GM12878 (cell line): ENCODE measurements at regions not wholly inside any gene's neighbourhood (a gene's known extent, or its start where the extent isn't known, plus 50 kb on each side); places are given as distances from the start of the nearest gene placed in this dataset.

ENCODE experiments used
- ATAC-seq: fragments of 200-7000 bp; cut with Tn5 transposase; 3 replicates; pipeline ENCODE4 v1.9.1; 2020; ENCODE audit warnings: mild to moderate bottlenecking, moderate library complexity
- BruUV-seq: library from RNA; stranded (reverse); fragments of 400-500 nt; replicated peaks from 2 replicates; lab custom pipeline; 2021; lab: Mats Ljungman, UMichigan
- CTCF ChIA-PET: fragments of 300-600 bp; sonication (Branson Sonifier 250); formaldehyde crosslinking; extraction: SDS; loops from one replicate; lab custom pipeline; 2021; ENCODE audit warnings: inconsistent platforms; lab: Yijun Ruan, JAX
- POLR2A ChIA-PET: fragments of 350-600 bp; formaldehyde crosslinking; extraction: SDS; loops from one replicate; lab custom pipeline; 2021; ENCODE audit warnings: inconsistent platforms; lab: Charles Lee
- RAD21 ChIA-PET: fragments of 300-600 bp; sonication (Branson Sonifier 250); formaldehyde crosslinking; loops from one replicate; lab custom pipeline; 2023; ENCODE audit warnings: antibody characterized with exemption; ENCODE audit not compliant: unreplicated experiment; lab: Charles Lee
- SMC1A ChIA-PET: fragments of 300-600 bp; sonication (Branson Sonifier 250); formaldehyde crosslinking; loops from one replicate; lab custom pipeline; 2023; ENCODE audit not compliant: unreplicated experiment, uncharacterized antibody; lab: Charles Lee
- DNase-seq: peaks from one replicate; pipeline ENCODE4 v3.0.0-alpha.2; 2011; ENCODE audit warnings: low read depth, low spot score
- FAIRE-seq: peaks from 3 replicates; lab custom pipeline; 2011; peaks lifted over from hg19 to GRCh38; lab: Jason Lieb, UNC
- H2AFZ ChIP-seq: 2 replicates; pipeline ENCODE4 v1.6.0; 2011; ENCODE audit warnings: low read depth, low read length, control low read depth; ENCODE audit not compliant: control insufficient read depth
- H3K27ac ChIP-seq: 2 replicates; pipeline ENCODE4 v1.5.1; 2011; ENCODE audit warnings: control low read depth; ENCODE audit not compliant: control insufficient read depth, insufficient read depth
- H3K27me3 ChIP-seq, 2 experiments: replicated peaks in 1 of 2; 2 replicates each; pipeline versions ENCODE4 v1.6.0 to v1.6.1; 2011; ENCODE audit warnings: low read length in 1 of 2; ENCODE audit not compliant: control insufficient read depth in 2 of 2, insufficient read depth in 2 of 2
- H3K36me3 ChIP-seq, 2 experiments: 2 replicates each; pipeline ENCODE4 v1.5.1; 2011; ENCODE audit warnings: low read length in 1 of 2; ENCODE audit not compliant: control insufficient read depth in 2 of 2, insufficient read depth in 2 of 2
- H3K4me1 ChIP-seq: 2 replicates; pipeline ENCODE4 v1.6.1; 2011; ENCODE audit warnings: mild to moderate bottlenecking, low read length, moderate library complexity, mixed read lengths; ENCODE audit not compliant: control insufficient read depth, insufficient read depth
- H3K4me2 ChIP-seq: 2 replicates; pipeline ENCODE4 v1.6.0; 2011; ENCODE audit warnings: control low read depth; ENCODE audit not compliant: control insufficient read depth, insufficient read depth
- H3K4me3 ChIP-seq: fragments of 200-600 bp; sonication (generic); 2 replicates; pipeline ENCODE4 v1.5.1; 2016
- H3K79me2 ChIP-seq: 2 replicates; pipeline ENCODE4 v1.6.0; 2011; ENCODE audit warnings: low read length; ENCODE audit not compliant: control insufficient read depth, insufficient read depth
- H3K9ac ChIP-seq: 2 replicates; pipeline ENCODE4 v1.8.0; 2011; ENCODE audit warnings: low read length, control low read depth, mixed read lengths; ENCODE audit not compliant: control insufficient read depth, insufficient read depth
- H3K9me3 ChIP-seq: replicated peaks from 3 replicates; pipeline ENCODE4 v1.5.1; 2011; ENCODE audit warnings: mild to moderate bottlenecking, low read length; ENCODE audit not compliant: control insufficient read depth, insufficient read depth
- H4K20me1 ChIP-seq: 2 replicates; pipeline ENCODE4 v1.6.0; 2011; ENCODE audit not compliant: control insufficient read depth, insufficient read depth
- CHD4 ChIP-seq: fragments of 200-600 bp; sonication (generic); IDR thresholded peaks from 2 replicates; pipeline ENCODE4 v1.6.1; 2016; ENCODE audit warnings: mild to moderate bottlenecking
- CUX1 ChIP-seq: IDR thresholded peaks from 2 replicates; pipeline ENCODE4 v1.6.1; 2012; ENCODE audit warnings: improper control_type of control experiment, low read depth, low read length; ENCODE audit not compliant: insufficient replicate concordance
- ELK1 ChIP-seq: IDR thresholded peaks from 2 replicates; pipeline ENCODE4 v1.6.1; 2012; ENCODE audit warnings: low read depth, low read length, improper control_type of control experiment
- NR2C1 ChIP-seq: fragments of 450-650 bp; IDR thresholded peaks from 2 replicates; pipeline ENCODE4 v1.6.1; 2017; ENCODE audit warnings: antibody characterized with exemption, mild to moderate bottlenecking, moderate library complexity
- NRF1 ChIP-seq: conservative IDR thresholded peaks from 2 replicates; pipeline ENCODE4 v1.6.1; 2011; ENCODE audit warnings: mild to moderate bottlenecking, low read depth, low read length, improper control_type of control experiment
- PML ChIP-seq: IDR thresholded peaks from 2 replicates; pipeline ENCODE4 v1.6.1; 2012; ENCODE audit warnings: low read length, inconsistent platforms
- POLR2AphosphoS5 ChIP-seq: IDR thresholded peaks from 2 replicates; pipeline ENCODE4 v1.6.1; 2011; ENCODE audit warnings: mild to moderate bottlenecking, low read length, inconsistent platforms
- POU2F2 ChIP-seq: IDR thresholded peaks from 3 replicates; pipeline ENCODE4 v1.6.1; 2011; ENCODE audit warnings: low read depth, mild to moderate bottlenecking, low read length, borderline replicate concordance
- RELB ChIP-seq: fragments of 450-650 bp; IDR thresholded peaks from 2 replicates; pipeline ENCODE4 v1.6.1; 2017; ENCODE audit warnings: low read depth, mild to moderate bottlenecking, moderate library complexity
- SMAD1 ChIP-seq: fragments of 450-650 bp; IDR thresholded peaks from 2 replicates; pipeline ENCODE4 v1.6.1; 2018; ENCODE audit warnings: mild to moderate bottlenecking, low read depth; ENCODE audit not compliant: partially characterized antibody
- ZBTB4 ChIP-seq: fragments of 450-650 bp; formaldehyde crosslinking; IDR thresholded peaks from 2 replicates; pipeline ENCODE4 v1.4.0; 2022; ENCODE audit warnings: mild to moderate bottlenecking, moderate library complexity
- ZNF274 ChIP-seq: IDR thresholded peaks from one replicate; pipeline ENCODE4 v1.8.0; 2011; ENCODE audit not compliant: insufficient read length, insufficient read depth
- WGBS: methylation state at CpG from one replicate; pipeline ENCODE4 v1.1.6; 2016; ENCODE audit warnings: low lambda C conversion rate; ENCODE audit not compliant: insufficient replicate concordance, insufficient coverage; ENCODE audit errors: missing lambda C conversion rate; 5-methylcytosine and 5-hydroxymethylcytosine counted together
- in situ Hi-C: fragments of 300-500 bp; cut with MboI; formaldehyde crosslinking; loops from 9 replicates; pipeline ENCODE4 v1.14.3; 2018; ENCODE audit warnings: mixed read lengths
- intact Hi-C: fragments of 100-400 bp; cut with micrococcal nuclease; formaldehyde crosslinking; loops from one replicate; pipeline ENCODE4 v1.14.2; 2022; ENCODE audit not compliant: unreplicated experiment

- WGBS = 48% methylated on average over 8 of the region's 8 CpGs
- TF ChIP-seq ZNF274 (no peak), CUX1 (no peak), SMAD1 (no peak), ELK1 (no peak), POLR2AphosphoS5 (no peak), POU2F2 (no peak), RELB (no peak), ZBTB4 (no peak), PML (no peak), NRF1 (no peak), CHD4 (no peak), NR2C1 (no peak)
These were observed 76.9 kb upstream of the DYNLRB2 start for GRCh38 chr16:80463751-80464495.

More at GRCh38 chr16:80463751-80464495, 76.9 kb upstream of the DYNLRB2 start:
- H3K79me2 ChIP-seq = no peaks in the 10 kb centered on the region
- no peak overlapping the region for H2AFZ ChIP-seq
- DNase-seq (no peak), ATAC-seq (no peak), FAIRE-seq (no peak)
- no peaks in the 10 kb centered on the region; a peak in 1 of 4 replicates for H3K27me3 ChIP-seq
- no TSS peak for BruUV-seq
- H3K27ac ChIP-seq = no peak overlapping the region
- ChIA-PET CTCF (interaction anchor here (0.7 to 1.2 kb wide), 2 partner anchors 12 to 862 kb away, joined by 3 to 4 read pairs; no protein-coding TSS in a partner anchor), SMC1A (no interaction called here), POLR2A (no interaction called here), RAD21 (no interaction called here)
- intact Hi-C loops (no loop called here), in situ Hi-C loops (no loop called here)
- no peak overlapping the region for H3K4me3 ChIP-seq
- no peak overlapping the region for H3K4me2 ChIP-seq
- no peaks in the 10 kb centered on the region for H4K20me1 ChIP-seq
- H3K36me3 ChIP-seq = no peaks in the 10 kb centered on the region
- H3K9me3 ChIP-seq = no peaks in the 10 kb centered on the region
- H3K9ac ChIP-seq = no peak overlapping the region
- H3K4me1 ChIP-seq = no peaks in the 10 kb centered on the region
